ENCODE measurements at regions not wholly inside any gene's neighbourhood (a gene's known extent, or its start where the extent isn't known, plus 50 kb on each side); places are given as distances from the start of the nearest gene placed in this dataset.

GRCh38 chr3:28050885-28051284, 190.5 kb upstream of the CMC1 start:
- no peak for TF ChIP-seq EZH2 (IDR thresholded peaks at IDR 0.05; ENCODE audit: low read length, unreplicated experiment)
- no peak for TF ChIP-seq CTCF (conservative IDR thresholded peaks at IDR 0.05; ENCODE audit: low read depth, low read length)

Data from PC-3 (cell line).